CD14-positive monocyte (primary cell): ENCODE measurements at regions not wholly inside any gene's neighbourhood (a gene's known extent, or its start where the extent isn't known, plus 50 kb on each side); places are given as distances from the start of the nearest gene placed in this dataset.
A peak's percentile ranks its signal among the peaks of the same experiment; 100 is the strongest.

ENCODE experiments used
- DNase-seq, 3 donors: peaks; one replicate each; pipeline ENCODE4 v3.0.0-alpha.2; 2011 to 2022
- H2AFZ ChIP-seq: 2 replicates; pipeline ENCODE4 v1.6.0; 2012; ENCODE audit warnings: mild to moderate bottlenecking, low read depth, low read length, inconsistent platforms; ENCODE audit not compliant: insufficient read depth, poor library complexity, severe bottlenecking
- H3K27ac ChIP-seq, 2 donors: 1 replicate in 1 of 2; 2 replicates in 1 of 2; pipeline ENCODE4 v1.5.1; 2012 to 2013; ENCODE audit warnings: low read length in 2 of 2, control low read depth in 1 of 2, inconsistent platforms in 1 of 2, low read depth in 1 of 2, mild to moderate bottlenecking in 1 of 2
- H3K27me3 ChIP-seq, 2 donors: one replicate each; pipeline versions ENCODE4 v1.6.0 to v1.6.1; 2011 to 2013; ENCODE audit warnings: low read length in 2 of 2; ENCODE audit not compliant: control insufficient read depth in 2 of 2, insufficient read depth in 2 of 2
- H3K36me3 ChIP-seq, 2 donors: replicated peaks in 1 of 2; 1 replicate in 1 of 2; 2 replicates in 1 of 2; pipeline versions ENCODE4 v1.5.1 to v1.6.1; 2012 to 2013; ENCODE audit warnings: low read length in 2 of 2, control low read depth in 1 of 2, inconsistent platforms in 1 of 2, mild to moderate bottlenecking in 1 of 2; ENCODE audit not compliant: insufficient read depth in 2 of 2, control insufficient read depth in 1 of 2
- H3K4me1 ChIP-seq, 2 donors: 1 replicate in 1 of 2; 2 replicates in 1 of 2; pipeline versions ENCODE4 v1.5.1 to v1.6.1; 2012 to 2013; ENCODE audit warnings: low read length in 2 of 2, control low read depth in 1 of 2, inconsistent platforms in 1 of 2, mild to moderate bottlenecking in 1 of 2, moderate library complexity in 1 of 2; ENCODE audit not compliant: insufficient read depth in 2 of 2, control insufficient read depth in 1 of 2
- H3K4me2 ChIP-seq: replicated peaks from 2 replicates; pipeline ENCODE3; 2012; ENCODE audit warnings: low read length, moderate library complexity, mild to moderate bottlenecking; ENCODE audit not compliant: poor library complexity, severe bottlenecking; ENCODE audit errors: extremely low read depth
- H3K4me3 ChIP-seq, 3 experiments: fragments of 200-600 bp in 1 of 3; sonication (generic) in 1 of 3; replicated peaks in 1 of 3; 1 replicate in 2 of 3; 2 replicates in 1 of 3; pipeline ENCODE4 v1.5.1; 2011 to 2013; ENCODE audit warnings: low read length in 3 of 3, mild to moderate bottlenecking in 3 of 3, control low read depth in 2 of 3, low read depth in 2 of 3, inconsistent platforms in 1 of 3, moderate library complexity in 1 of 3
- H3K79me2 ChIP-seq: 2 replicates; pipeline ENCODE4 v1.6.0; 2012; ENCODE audit warnings: mild to moderate bottlenecking, control low read depth, inconsistent platforms, low read length, moderate library complexity; ENCODE audit not compliant: insufficient read depth
- H3K9ac ChIP-seq: 2 replicates; pipeline ENCODE4 v1.6.0; 2017; ENCODE audit warnings: low read length, mild to moderate bottlenecking; ENCODE audit not compliant: insufficient read depth, poor library complexity, severe bottlenecking
- H3K9me3 ChIP-seq, 2 donors: replicated peaks in 1 of 2; 1 replicate in 1 of 2; 2 replicates in 1 of 2; pipeline versions ENCODE4 v1.5.1 to v1.6.1; 2012 to 2013; ENCODE audit warnings: low read length in 2 of 2, control low read depth in 1 of 2; ENCODE audit not compliant: control insufficient read depth in 1 of 2, insufficient read depth in 1 of 2
- H4K20me1 ChIP-seq: 2 replicates; pipeline ENCODE4 v1.6.0; 2012; ENCODE audit warnings: mild to moderate bottlenecking, low read length, control low read depth, moderate library complexity; ENCODE audit not compliant: insufficient read depth
- H3K27ac Mint-ChIP-seq, 7 donors: one replicate each; pipeline ENCODE4 v1.8.0; 2020; ENCODE audit warnings: mild to moderate bottlenecking in 7 of 7, mixed read lengths in 7 of 7, moderate library complexity in 6 of 7, inconsistent platforms in 2 of 7
- H3K27me3 Mint-ChIP-seq, 3 donors: one replicate each; pipeline ENCODE4 v1.8.0; 2021 to 2022; ENCODE audit warnings: low read depth in 3 of 3, mild to moderate bottlenecking in 3 of 3, mixed read lengths in 3 of 3, moderate library complexity in 3 of 3, inconsistent platforms in 1 of 3
- H3K36me3 Mint-ChIP-seq, 2 donors: one replicate each; pipeline ENCODE4 v1.8.0; 2020; ENCODE audit warnings: mixed read lengths in 2 of 2, inconsistent platforms in 1 of 2, mild to moderate bottlenecking in 1 of 2
- H3K4me1 Mint-ChIP-seq: one replicate; pipeline ENCODE4 v1.8.0; 2020; ENCODE audit warnings: mild to moderate bottlenecking, mixed read lengths
- H3K4me3 Mint-ChIP-seq, 2 donors: one replicate each; pipeline ENCODE4 v1.8.0; 2020; ENCODE audit warnings: mild to moderate bottlenecking in 2 of 2, mixed read lengths in 2 of 2, moderate library complexity in 1 of 2
- H3K9me3 Mint-ChIP-seq, 7 donors: one replicate each; pipeline ENCODE4 v1.8.0; 2020 to 2022; ENCODE audit warnings: mixed read lengths in 7 of 7, mild to moderate bottlenecking in 6 of 7, moderate library complexity in 6 of 7, inconsistent platforms in 2 of 7
- WGBS: methylation state at CpG from one replicate; pipeline ENCODE4 v1.1.5; 2013; ENCODE audit warnings: missing lambda C conversion rate; ENCODE audit not compliant: insufficient coverage; 5-methylcytosine and 5-hydroxymethylcytosine counted together
- intact Hi-C, 2 donors: fragments of 100-400 bp; cut with micrococcal nuclease; formaldehyde crosslinking; loops; one replicate each; pipeline versions ENCODE4 v1.15.0 to v1.15.1; 2023
- TF ChIP-seq, protein P1 (sequence below): fragments of 200-600 bp; IDR thresholded peaks from one replicate; pipeline ENCODE4 v1.8.0; 2022; ENCODE audit warnings: antibody characterized with exemption, mild to moderate bottlenecking

DNA sequence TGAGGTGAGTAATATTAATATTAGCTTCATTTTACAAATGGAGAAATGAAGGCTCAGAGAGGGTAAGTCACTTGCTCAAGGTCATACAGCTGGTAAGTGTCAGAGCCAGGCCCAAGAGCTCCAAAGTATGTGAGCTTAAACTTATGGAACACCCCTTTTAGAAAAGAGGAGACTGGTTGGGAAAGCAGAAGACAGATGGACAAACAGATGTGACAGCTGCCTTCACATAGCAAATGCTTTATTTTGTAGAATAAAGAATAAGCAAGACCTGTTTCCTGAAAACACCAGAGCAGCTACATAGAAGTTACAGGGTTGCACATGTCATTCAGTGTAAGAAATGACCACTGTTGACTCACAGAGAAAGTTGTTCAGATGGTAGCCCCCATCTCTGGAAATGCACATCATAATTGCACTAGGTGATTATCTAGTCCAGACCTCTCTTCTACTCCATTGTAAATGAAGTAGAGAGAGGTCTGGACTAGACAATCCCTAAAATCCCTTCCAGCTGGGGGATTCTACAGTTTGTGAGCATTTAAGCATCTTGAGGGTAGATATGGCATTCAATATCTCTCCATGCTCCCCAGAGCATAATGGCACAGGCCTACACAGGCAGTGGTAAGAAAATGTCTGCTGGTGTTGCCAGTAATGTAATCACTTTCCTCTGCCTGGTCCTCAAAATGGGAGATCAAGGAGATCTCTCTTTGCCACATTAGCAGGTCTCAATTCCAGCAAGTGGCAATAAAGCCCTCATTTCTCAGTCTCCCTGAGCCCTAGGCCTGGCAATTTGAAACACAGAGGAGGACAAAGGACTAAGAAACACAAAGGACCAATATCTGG lies 188.2 kb upstream of the FGGY start:
- no peaks in the 10 kb centered on the region for H3K9me3 Mint-ChIP-seq
- H3K27me3 Mint-ChIP-seq: peaks cover 0 to 1% (median 1%) of the 10 kb centered on the region in 3 donors
- H3K27ac Mint-ChIP-seq: no peak overlapping the region
- H3K9me3 ChIP-seq: no peaks in the 10 kb centered on the region
- no peak overlapping the region for H3K9ac ChIP-seq
- H3K79me2 ChIP-seq: no peaks in the 10 kb centered on the region
- intact Hi-C loops: no loop called here
- H2AFZ ChIP-seq: peak overlapping the region; percentile 32
- H3K4me2 ChIP-seq: no peak overlapping the region
- H3K36me3 ChIP-seq: no peaks in the 10 kb centered on the region
- H3K4me3 Mint-ChIP-seq: no peak overlapping the region
- no peaks in the 10 kb centered on the region for H3K36me3 Mint-ChIP-seq
- peaks cover 9 to 16% of the 10 kb centered on the region in 2 donors for H3K4me1 ChIP-seq
- peaks cover 16% of the 10 kb centered on the region for H3K4me1 Mint-ChIP-seq
- H3K27me3 ChIP-seq: no peaks in the 10 kb centered on the region
- no peaks in the 10 kb centered on the region for H4K20me1 ChIP-seq
- no peak for DNase-seq
- H3K4me3 ChIP-seq: no peak overlapping the region
- H3K27ac ChIP-seq: no peak overlapping the region
- TF ChIP-seq, protein P1, sequence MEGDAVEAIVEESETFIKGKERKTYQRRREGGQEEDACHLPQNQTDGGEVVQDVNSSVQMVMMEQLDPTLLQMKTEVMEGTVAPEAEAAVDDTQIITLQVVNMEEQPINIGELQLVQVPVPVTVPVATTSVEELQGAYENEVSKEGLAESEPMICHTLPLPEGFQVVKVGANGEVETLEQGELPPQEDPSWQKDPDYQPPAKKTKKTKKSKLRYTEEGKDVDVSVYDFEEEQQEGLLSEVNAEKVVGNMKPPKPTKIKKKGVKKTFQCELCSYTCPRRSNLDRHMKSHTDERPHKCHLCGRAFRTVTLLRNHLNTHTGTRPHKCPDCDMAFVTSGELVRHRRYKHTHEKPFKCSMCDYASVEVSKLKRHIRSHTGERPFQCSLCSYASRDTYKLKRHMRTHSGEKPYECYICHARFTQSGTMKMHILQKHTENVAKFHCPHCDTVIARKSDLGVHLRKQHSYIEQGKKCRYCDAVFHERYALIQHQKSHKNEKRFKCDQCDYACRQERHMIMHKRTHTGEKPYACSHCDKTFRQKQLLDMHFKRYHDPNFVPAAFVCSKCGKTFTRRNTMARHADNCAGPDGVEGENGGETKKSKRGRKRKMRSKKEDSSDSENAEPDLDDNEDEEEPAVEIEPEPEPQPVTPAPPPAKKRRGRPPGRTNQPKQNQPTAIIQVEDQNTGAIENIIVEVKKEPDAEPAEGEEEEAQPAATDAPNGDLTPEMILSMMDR: no peak

DNA sequence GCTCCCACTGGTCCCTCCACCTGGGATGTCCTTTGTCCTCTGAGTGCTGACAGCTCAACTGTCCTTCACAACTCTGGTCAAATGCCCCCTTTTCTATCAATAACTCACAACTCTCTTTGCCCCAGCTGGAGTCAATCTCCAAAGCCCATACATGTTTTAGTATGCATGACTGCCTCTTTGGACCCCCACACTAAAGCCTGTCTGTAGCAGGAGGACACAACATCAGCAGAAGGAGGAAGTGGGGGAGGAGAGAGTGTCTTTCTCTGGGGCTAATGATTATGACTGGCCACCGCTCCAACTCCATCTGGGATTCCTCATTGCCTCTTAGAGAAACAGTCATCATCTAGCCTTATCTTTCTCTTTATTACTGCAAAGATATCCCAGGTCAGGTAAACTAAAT lies 186.6 kb upstream of the FGGY start:
- DNase-seq: no peak
- H3K27me3 ChIP-seq: no peaks in the 10 kb centered on the region
- H3K9me3 Mint-ChIP-seq: no peaks in the 10 kb centered on the region
- no CpG with 5 or more reads among the region's 1 CpG for WGBS
- TF ChIP-seq, protein P1: no peak
- no peaks in the 10 kb centered on the region for H4K20me1 ChIP-seq
- no peak overlapping the region for H3K27ac ChIP-seq
- H3K4me1 Mint-ChIP-seq: peaks cover 18% of the 10 kb centered on the region
- H3K4me2 ChIP-seq: no peak overlapping the region
- intact Hi-C loops: no loop called here
- H3K36me3 ChIP-seq: no peaks in the 10 kb centered on the region
- H3K27me3 Mint-ChIP-seq: peaks cover 0 to 1% (median 1%) of the 10 kb centered on the region in 3 donors
- peaks cover 9 to 16% of the 10 kb centered on the region in 2 donors for H3K4me1 ChIP-seq
- H3K4me3 Mint-ChIP-seq: no peak overlapping the region
- no peaks in the 10 kb centered on the region for H3K79me2 ChIP-seq
- H3K27ac Mint-ChIP-seq: no peak overlapping the region
- H3K9me3 ChIP-seq: no peaks in the 10 kb centered on the region
- H3K4me3 ChIP-seq: no peak overlapping the region
- H2AFZ ChIP-seq: no peak overlapping the region
- no peak overlapping the region for H3K9ac ChIP-seq
- H3K36me3 Mint-ChIP-seq: no peaks in the 10 kb centered on the region
